HEK293T (cell line): ENCODE measurements at regions not wholly inside any gene's neighbourhood (a gene's known extent, or its start where the extent isn't known, plus 50 kb on each side); places are given as distances from the start of the nearest gene placed in this dataset.

Experiments used
- ARNT ChIP-seq: fragments of 450-650 bp; IDR thresholded peaks from 2 replicates; pipeline ENCODE4 v1.6.1; 2017; ENCODE audit warnings: mild to moderate bottlenecking
- BHLHE40 ChIP-seq: fragments of 450-650 bp; IDR thresholded peaks from 2 replicates; pipeline ENCODE4 v1.6.1; 2016; ENCODE audit warnings: mild to moderate bottlenecking, moderate library complexity, borderline replicate concordance
- FOXM1 ChIP-seq: fragments of 450-650 bp; IDR thresholded peaks from 2 replicates; pipeline ENCODE4 v1.6.1; 2017; ENCODE audit warnings: mild to moderate bottlenecking, borderline replicate concordance
- HDGF ChIP-seq: fragments of 450-650 bp; IDR thresholded peaks from 2 replicates; pipeline ENCODE4 v1.6.1; 2017; ENCODE audit warnings: antibody characterized with exemption, borderline replicate concordance
- NFRKB ChIP-seq: fragments of 450-650 bp; IDR thresholded peaks from 2 replicates; pipeline ENCODE4 v1.6.1; 2016; ENCODE audit warnings: mild to moderate bottlenecking, moderate library complexity
- SUZ12 ChIP-seq: fragments of 450-650 bp; IDR thresholded peaks from 2 replicates; pipeline ENCODE4 v1.6.1; 2016; ENCODE audit warnings: mild to moderate bottlenecking
- ZNF384 ChIP-seq: fragments of 450-650 bp; IDR thresholded peaks from 2 replicates; pipeline ENCODE4 v1.6.1; 2016

DNA sequence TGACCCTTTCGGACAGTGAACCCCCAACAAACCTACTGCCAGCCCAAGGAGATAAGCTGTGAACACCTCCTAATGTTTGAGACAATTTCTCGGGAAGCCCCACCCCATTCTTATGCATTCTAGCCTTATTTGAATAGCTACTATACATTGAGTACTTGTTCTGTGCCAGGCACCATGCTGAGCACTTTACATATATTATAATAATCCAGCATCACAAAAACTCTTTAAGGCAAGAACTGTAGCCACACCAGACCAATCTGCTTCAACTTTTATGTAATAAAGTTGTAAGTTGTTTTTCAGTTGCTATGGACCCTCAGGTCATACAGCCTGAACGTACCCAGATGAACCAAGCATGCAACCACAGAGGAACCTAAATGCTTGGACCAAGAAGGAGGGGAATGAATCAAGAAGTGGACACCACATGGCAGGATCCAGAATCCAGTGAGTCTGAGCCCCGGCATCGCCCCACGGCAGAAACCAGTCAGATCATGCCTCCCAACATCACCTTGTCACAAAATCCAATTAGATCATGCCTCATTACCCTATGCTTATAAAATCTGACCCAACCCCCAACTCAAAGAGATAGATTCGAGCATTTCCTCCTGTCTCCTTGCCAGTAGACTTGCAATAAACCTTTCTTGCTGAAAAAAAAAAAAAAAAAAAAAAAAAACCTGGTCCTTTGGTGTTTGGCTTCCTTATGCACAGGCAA, 225.0 kb downstream of the QDPR start:
- TF ChIP-seq ZNF384 (no peak), NFRKB (no peak), FOXM1 (no peak), SUZ12 (no peak), BHLHE40 (no peak), HDGF (no peak), ARNT (no peak)
